CD4-positive, alpha-beta T cell treated with Interleukin-21 for 1 hour (primary cell): ENCODE measurements at regions not wholly inside any gene's neighbourhood (a gene's known extent, or its start where the extent isn't known, plus 50 kb on each side); places are given as distances from the start of the nearest gene placed in this dataset.

ENCODE experiments used
- DNase-seq: peaks from one replicate; pipeline ENCODE4 v3.0.0-alpha.2; 2020

- no peak for DNase-seq
Measured at GRCh38 chr2:239864247-239865058, 160.7 kb downstream of the NDUFA10 start.

- DNase-seq, result no peak
Measured at GRCh38 chr2:239862613-239863012, 162.5 kb downstream of the NDUFA10 start.

- DNase-seq, result no peak
Measured at GRCh38 chr2:239858179-239858578, 167.0 kb downstream of the NDUFA10 start.

- no peak for DNase-seq
Measured at GRCh38 chr2:239857591-239857990, 167.6 kb downstream of the NDUFA10 start.

- no peak for DNase-seq
Measured at GRCh38 chr2:239856620-239857285, 168.4 kb downstream of the NDUFA10 start.

GRCh38 chr2:239855863-239856587 lies 169.1 kb downstream of the NDUFA10 start:
- DNase-seq, result no peak

- no peak for DNase-seq
Measured at GRCh38 chr2:239854596-239854995, 170.5 kb downstream of the NDUFA10 start.

- no peak for DNase-seq
Measured at GRCh38 chr2:239853706-239854327, 171.3 kb downstream of the NDUFA10 start.

- DNase-seq, result no peak
Measured at GRCh38 chr2:239853121-239853520, 172.0 kb downstream of the NDUFA10 start.

GRCh38 chr2:239852272-239852671 lies 172.9 kb downstream of the NDUFA10 start:
- no peak for DNase-seq

- DNase-seq, result no peak
Measured at GRCh38 chr2:239846789-239847676, 178.1 kb downstream of the NDUFA10 start.

GRCh38 chr2:239845968-239846367 lies 179.2 kb downstream of the NDUFA10 start:
- no peak for DNase-seq

GRCh38 chr2:239839306-239839705 lies 185.8 kb downstream of the NDUFA10 start:
- DNase-seq, result no peak

GRCh38 chr2:239836021-239836765 lies 188.9 kb downstream of the NDUFA10 start:
- DNase-seq, result no peak

GRCh38 chr2:239835056-239835455 lies 190.1 kb downstream of the NDUFA10 start:
- no peak for DNase-seq

- DNase-seq, result no peak
Measured at GRCh38 chr2:239834143-239834542, 191.0 kb downstream of the NDUFA10 start.

- no peak for DNase-seq
Measured at GRCh38 chr2:239833269-239834109, 191.7 kb downstream of the NDUFA10 start.

- DNase-seq, result no peak
Measured at GRCh38 chr2:239832490-239833268, 192.5 kb downstream of the NDUFA10 start.

GRCh38 chr2:239831861-239832489 lies 193.2 kb downstream of the NDUFA10 start:
- DNase-seq, result no peak
